GM18873 (cell line): ENCODE measurements at regions not wholly inside any gene's neighbourhood (a gene's known extent, or its start where the extent isn't known, plus 50 kb on each side); places are given as distances from the start of the nearest gene placed in this dataset.

Experiments used
- ATAC-seq: cut with Tn5 transposase; IDR thresholded peaks from one replicate; pipeline ENCODE4 v1.9.1; 2021; ENCODE audit warnings: mild to moderate bottlenecking, moderate library complexity, moderate number of reproducible peaks; ENCODE audit not compliant: unreplicated experiment, low FRiP score

DNA sequence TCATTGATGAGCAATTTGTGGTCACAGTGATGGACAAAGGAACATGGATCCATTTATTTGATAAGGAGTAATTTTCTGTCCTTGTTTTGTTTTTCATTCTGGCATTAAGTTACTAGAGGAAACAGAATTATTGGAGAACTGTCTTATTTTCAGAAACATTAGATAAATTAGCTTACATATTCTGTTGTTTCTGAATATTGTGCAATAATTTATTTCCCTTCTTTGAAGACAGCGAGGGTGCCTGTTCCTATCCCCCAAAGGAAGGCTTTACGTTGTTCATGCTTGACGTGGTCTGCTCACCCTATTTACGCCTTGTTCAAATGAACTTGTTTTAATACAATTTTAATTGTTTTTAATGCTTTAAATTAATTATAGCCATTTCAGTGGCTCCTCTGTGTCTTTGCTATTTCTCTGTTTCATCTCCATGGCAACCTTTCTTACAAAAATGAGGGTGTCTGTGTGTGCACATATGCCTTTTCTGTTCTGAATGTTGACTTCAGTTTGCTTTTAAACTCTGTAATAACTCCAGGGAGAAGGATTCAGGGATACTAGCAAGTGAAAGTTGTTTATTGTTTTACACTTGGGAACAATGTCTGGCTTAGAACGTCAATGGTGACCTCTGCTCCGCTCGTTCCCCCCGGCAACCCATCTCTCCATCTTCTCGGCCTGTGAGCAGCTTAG lies 138.3 kb upstream of the PLET1 start:
- ATAC-seq = no peak

DNA sequence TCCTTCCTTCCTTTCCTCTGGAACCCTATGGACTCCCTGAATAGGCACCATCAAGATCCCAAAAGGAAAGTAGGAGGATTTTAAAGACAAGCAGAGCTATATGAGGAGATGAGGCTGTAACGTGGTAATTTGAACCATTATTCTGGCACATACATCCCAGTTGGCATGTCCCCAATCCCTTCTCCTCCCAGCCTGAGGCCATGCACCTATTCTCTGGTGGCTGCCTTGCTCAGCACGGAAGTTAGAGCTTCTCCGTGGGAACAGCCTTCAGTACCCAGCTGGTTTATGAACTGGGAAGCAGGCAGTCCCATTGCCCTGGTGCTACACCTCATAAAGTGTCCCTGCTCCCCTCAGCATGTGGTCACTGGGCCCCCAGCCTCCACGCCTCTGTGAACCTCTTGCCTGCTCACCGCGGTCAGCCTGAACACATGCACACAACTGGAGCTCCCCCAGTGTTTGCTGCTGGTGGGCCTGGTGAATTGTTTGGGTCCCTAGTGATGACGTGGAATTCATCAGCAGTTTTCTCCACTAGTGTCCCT lies 139.9 kb upstream of the PLET1 start:
- no peak for ATAC-seq

- no peak for ATAC-seq
These were observed 140.5 kb upstream of the PLET1 start for GRCh38 chr11:112401036-112401769.

- no peak for ATAC-seq
These were observed 142.8 kb upstream of the PLET1 start for GRCh38 chr11:112403432-112403831.

- ATAC-seq = no peak
These were observed 143.5 kb upstream of the PLET1 start for GRCh38 chr11:112404112-112404511.

GRCh38 chr11:112408517-112408916 lies 147.9 kb upstream of the PLET1 start:
- ATAC-seq = no peak

GRCh38 chr11:112410325-112410724 lies 149.7 kb upstream of the PLET1 start:
- no peak for ATAC-seq

GRCh38 chr11:112412383-112412782 lies 151.7 kb upstream of the PLET1 start:
- ATAC-seq = no peak

- ATAC-seq = no peak
These were observed 156.7 kb upstream of the PLET1 start for GRCh38 chr11:112417339-112417738.

GRCh38 chr11:112418438-112418837 lies 157.8 kb upstream of the PLET1 start:
- no peak for ATAC-seq

DNA sequence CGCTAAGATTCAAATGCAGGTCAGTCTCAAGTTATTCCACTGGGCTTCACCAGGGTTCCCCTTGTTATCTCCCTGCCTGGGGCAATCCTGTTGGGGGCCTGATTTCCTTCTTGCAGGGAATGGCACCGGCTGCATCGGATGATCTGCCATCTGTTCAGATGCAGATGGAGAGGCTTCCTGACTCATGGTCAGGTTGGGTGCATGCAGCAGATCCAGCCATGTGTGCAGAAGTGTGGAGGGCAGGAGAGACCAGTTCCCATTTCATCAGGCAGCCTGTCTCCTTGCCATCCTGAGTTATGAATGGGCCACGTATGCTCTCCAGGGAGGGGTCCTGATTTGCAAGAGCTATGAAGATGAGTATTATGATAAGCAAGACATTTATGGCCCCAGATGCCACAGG lies 161.2 kb upstream of the PLET1 start:
- no peak for ATAC-seq

DNA sequence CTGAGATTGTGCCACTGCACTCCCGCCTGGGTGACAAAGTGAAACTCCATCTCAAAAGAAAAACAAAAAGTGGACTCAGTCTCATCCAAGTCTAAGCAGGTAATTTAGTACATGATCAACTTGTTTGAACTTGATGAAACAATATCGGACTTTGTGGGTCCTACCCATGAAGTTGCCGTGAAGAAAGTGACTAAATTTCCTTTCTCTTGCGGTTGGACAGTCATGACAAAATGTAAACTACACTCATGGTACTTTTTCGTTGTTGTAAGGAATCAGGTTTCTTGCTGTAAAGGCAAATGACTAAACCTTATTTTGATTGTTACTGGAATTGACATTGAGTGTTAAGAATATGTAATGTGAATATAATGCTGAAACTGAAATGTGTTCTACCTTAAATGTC lies 164.5 kb upstream of the PLET1 start:
- no peak for ATAC-seq

- no peak for ATAC-seq
These were observed 176.4 kb upstream of the PLET1 start for GRCh38 chr11:112437096-112437495.

- no peak for ATAC-seq
These were observed 179.0 kb upstream of the PLET1 start for GRCh38 chr11:112439614-112440013.

DNA sequence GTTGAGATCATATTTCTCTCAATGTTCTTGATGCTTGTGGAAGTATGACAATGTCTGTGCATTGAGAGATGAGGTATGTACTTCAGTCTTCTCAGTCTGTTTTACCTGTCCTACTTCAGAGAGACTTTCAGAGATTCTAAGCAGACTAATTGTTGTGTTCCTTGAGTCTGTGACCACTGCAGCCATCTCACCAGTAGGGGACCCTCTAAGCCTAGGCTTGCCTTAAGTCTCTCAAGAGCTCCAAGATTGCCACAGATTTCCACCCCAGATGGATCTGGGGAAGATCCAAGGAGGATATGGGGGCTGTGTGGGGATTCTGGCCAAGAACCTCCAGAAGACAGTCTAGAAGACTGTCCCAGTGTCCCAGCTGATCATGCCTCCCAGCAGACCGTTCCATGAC lies 179.9 kb upstream of the PLET1 start:
- no peak for ATAC-seq

- ATAC-seq = no peak
These were observed 187.5 kb upstream of the PLET1 start for GRCh38 chr11:112448168-112448567.

- ATAC-seq = no peak
These were observed 188.1 kb upstream of the PLET1 start for GRCh38 chr11:112448806-112449205.

- ATAC-seq = no peak
These were observed 190.6 kb upstream of the PLET1 start for GRCh38 chr11:112451250-112451649.

DNA sequence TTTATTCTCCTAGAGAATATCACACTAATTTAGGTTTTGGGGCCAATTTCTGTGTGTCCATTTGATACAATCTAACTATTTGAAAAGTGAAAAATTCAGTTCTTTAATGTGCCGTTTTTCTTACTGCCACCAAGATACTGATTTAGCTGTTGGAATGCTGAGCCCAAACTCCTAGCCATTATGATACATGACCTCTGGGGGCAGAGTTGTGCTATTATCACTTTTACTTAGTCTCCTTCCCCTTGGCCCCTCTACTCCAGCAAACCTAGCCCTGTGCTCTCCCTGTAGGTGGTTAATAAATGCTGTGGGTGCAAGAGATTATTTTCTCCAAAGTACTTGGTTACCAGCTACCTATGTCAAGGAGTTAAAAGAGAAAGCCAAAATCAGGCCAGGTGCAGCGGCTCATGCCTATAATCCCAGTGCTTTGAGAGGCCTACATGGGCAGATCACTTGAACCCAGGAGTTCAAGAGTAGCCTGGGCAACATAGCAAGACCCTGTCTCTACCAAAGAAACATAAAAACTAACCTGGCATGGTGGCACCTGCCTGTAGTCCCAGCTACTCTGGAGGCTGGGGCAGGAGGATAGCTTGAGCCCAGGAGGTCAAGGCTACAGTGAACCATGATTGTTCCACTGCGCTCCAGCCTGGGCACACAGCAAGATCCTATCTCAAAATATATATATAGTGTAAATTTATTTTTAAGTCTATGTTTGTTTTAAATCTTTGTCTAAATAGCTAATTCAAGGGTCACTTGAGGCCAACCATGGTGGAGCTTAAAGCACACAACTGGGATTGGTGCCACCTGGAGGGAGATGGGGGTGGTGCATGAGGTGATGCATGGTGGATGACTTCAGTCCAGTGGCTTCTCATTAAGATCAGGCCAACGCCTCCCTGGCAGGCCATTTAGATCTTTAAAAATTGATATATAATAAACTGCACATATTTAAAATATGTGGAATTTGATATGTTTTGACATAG lies 193.2 kb upstream of the PLET1 start:
- no peak for ATAC-seq

DNA sequence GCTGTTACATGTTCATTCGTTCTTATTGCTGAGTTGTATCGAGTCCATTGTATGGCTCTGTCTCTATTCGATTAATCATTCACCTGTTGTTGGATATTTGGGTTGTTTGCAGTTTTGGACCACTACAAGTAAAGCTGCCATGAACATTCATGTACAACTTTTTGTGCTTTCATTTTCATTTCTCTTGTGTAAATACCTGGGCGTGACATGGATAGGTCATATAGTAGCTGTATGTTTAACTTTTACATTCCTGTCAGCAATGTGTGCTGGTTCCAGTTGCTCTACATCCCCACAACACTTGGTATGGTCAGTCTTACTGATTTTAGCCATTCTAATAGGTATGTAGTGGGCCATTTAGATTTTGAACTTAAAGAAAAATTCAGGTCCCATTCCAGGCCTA lies 194.2 kb upstream of the PLET1 start:
- ATAC-seq = no peak

GRCh38 chr11:112455791-112456190 lies 195.1 kb upstream of the PLET1 start:
- ATAC-seq = no peak
